NT2/D1 (cell line): ENCODE measurements at regions not wholly inside any gene's neighbourhood (a gene's known extent, or its start where the extent isn't known, plus 50 kb on each side); places are given as distances from the start of the nearest gene placed in this dataset.

Experiments used
- YY1 ChIP-seq: IDR thresholded peaks from 2 replicates; pipeline ENCODE4 v1.6.1; 2011; ENCODE audit not compliant: insufficient read length, insufficient read depth
- ZNF274 ChIP-seq: IDR thresholded peaks from 2 replicates; pipeline ENCODE4 v1.6.1; 2011; ENCODE audit warnings: mild to moderate bottlenecking, low read depth, low read length

- TF ChIP-seq ZNF274 (no peak), YY1 (no peak)
Measured at GRCh38 chr10:25805986-25806385, 128.0 kb upstream of the MYO3A start.
